Liver (tissue), 3 donors: ENCODE measurements at regions not wholly inside any gene's neighbourhood (a gene's known extent, or its start where the extent isn't known, plus 50 kb on each side); places are given as distances from the start of the nearest gene placed in this dataset.

ENCODE experiments used
- EGR1 ChIP-seq, 2 donors: IDR thresholded peaks; 2 replicates each; pipeline ENCODE4 v1.6.1; 2016 to 2018; ENCODE audit warnings: antibody characterized with exemption in 2 of 2, low read depth in 2 of 2
- FOXA1 ChIP-seq: IDR thresholded peaks from 2 replicates; pipeline ENCODE4 v1.6.1; 2016; ENCODE audit warnings: antibody characterized with exemption
- GABPA ChIP-seq, 2 donors: IDR thresholded peaks in 1 of 2; conservative IDR thresholded peaks in 1 of 2; 2 replicates each; pipeline ENCODE4 v1.6.1; 2016; ENCODE audit warnings: antibody characterized with exemption in 2 of 2, mild to moderate bottlenecking in 1 of 2, moderate library complexity in 1 of 2
- HNF4A ChIP-seq, 2 donors: conservative IDR thresholded peaks; 2 replicates each; pipeline ENCODE4 v1.6.1; 2016; ENCODE audit warnings: antibody characterized with exemption in 2 of 2, mild to moderate bottlenecking in 2 of 2
- HNF4G ChIP-seq: IDR thresholded peaks from 2 replicates; pipeline ENCODE4 v1.6.1; 2016; ENCODE audit warnings: antibody characterized with exemption
- JUND ChIP-seq, 2 donors: IDR thresholded peaks; 2 replicates each; pipeline ENCODE4 v1.6.1; 2016; ENCODE audit warnings: antibody characterized with exemption in 2 of 2
- MAX ChIP-seq: IDR thresholded peaks from 2 replicates; pipeline ENCODE4 v1.6.1; 2016; ENCODE audit warnings: antibody characterized with exemption
- RAD21 ChIP-seq, 2 donors: IDR thresholded peaks; 2 replicates each; pipeline ENCODE4 v1.6.1; 2016; ENCODE audit warnings: antibody characterized with exemption in 2 of 2, mild to moderate bottlenecking in 2 of 2
- RXRA ChIP-seq, 2 donors: IDR thresholded peaks; 2 replicates each; pipeline ENCODE4 v1.6.1; 2017 to 2018; ENCODE audit warnings: antibody characterized with exemption in 2 of 2, mild to moderate bottlenecking in 1 of 2
- TAF1 ChIP-seq: conservative IDR thresholded peaks from 2 replicates; pipeline ENCODE4 v1.6.1; 2016; ENCODE audit warnings: antibody characterized with exemption, mild to moderate bottlenecking
- YY1 ChIP-seq: IDR thresholded peaks from 2 replicates; pipeline ENCODE4 v1.6.1; 2016; ENCODE audit warnings: antibody characterized with exemption, mild to moderate bottlenecking
- TF ChIP-seq, protein P1 (sequence below): fragments of 150-350 bp; IDR thresholded peaks from 2 replicates; pipeline ENCODE4 v1.5.1; 2017; ENCODE audit warnings: improper control_type of control experiment, low read depth, low read length; ENCODE audit not compliant: missing input control
- TF ChIP-seq, protein P2 (sequence below): IDR thresholded peaks from 2 replicates; pipeline ENCODE4 v1.6.1; 2016; ENCODE audit warnings: antibody characterized with exemption, mild to moderate bottlenecking
- TF ChIP-seq, protein P3 (sequence below): IDR thresholded peaks from 2 replicates; pipeline ENCODE4 v1.6.1; 2016; ENCODE audit warnings: antibody characterized with exemption
- donor health status: healthy.
- donor health status: healthy.

DNA sequence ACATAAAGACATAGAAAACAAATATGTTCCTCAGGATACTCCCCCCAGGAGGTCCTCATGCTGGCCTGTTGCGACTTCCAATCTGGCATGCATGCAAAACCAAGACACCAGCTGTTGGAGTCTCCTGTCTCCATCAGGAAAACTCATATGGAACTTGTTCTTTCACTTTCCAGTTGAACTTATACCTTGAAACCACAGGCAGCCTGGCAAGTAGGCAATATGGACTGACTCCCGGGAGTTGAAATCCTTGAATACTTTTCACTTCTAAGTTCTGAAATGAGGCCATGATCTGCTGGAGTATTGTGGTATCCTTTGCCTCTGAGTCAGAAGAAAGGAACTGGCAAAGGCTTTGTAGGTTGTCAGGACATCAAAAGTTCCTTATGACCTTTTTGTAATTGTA lies 444.2 kb downstream of the IDS start:
- no peak for TF ChIP-seq JUND (IDR thresholded peaks at IDR 0.05)
- TF ChIP-seq, protein P1, sequence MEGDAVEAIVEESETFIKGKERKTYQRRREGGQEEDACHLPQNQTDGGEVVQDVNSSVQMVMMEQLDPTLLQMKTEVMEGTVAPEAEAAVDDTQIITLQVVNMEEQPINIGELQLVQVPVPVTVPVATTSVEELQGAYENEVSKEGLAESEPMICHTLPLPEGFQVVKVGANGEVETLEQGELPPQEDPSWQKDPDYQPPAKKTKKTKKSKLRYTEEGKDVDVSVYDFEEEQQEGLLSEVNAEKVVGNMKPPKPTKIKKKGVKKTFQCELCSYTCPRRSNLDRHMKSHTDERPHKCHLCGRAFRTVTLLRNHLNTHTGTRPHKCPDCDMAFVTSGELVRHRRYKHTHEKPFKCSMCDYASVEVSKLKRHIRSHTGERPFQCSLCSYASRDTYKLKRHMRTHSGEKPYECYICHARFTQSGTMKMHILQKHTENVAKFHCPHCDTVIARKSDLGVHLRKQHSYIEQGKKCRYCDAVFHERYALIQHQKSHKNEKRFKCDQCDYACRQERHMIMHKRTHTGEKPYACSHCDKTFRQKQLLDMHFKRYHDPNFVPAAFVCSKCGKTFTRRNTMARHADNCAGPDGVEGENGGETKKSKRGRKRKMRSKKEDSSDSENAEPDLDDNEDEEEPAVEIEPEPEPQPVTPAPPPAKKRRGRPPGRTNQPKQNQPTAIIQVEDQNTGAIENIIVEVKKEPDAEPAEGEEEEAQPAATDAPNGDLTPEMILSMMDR, result no peak
- no peak for TF ChIP-seq GABPA (IDR thresholded peaks at IDR 0.05 in 1 of 2, conservative IDR thresholded peaks at IDR 0.05 in 1 of 2)
- TF ChIP-seq, protein P2, sequence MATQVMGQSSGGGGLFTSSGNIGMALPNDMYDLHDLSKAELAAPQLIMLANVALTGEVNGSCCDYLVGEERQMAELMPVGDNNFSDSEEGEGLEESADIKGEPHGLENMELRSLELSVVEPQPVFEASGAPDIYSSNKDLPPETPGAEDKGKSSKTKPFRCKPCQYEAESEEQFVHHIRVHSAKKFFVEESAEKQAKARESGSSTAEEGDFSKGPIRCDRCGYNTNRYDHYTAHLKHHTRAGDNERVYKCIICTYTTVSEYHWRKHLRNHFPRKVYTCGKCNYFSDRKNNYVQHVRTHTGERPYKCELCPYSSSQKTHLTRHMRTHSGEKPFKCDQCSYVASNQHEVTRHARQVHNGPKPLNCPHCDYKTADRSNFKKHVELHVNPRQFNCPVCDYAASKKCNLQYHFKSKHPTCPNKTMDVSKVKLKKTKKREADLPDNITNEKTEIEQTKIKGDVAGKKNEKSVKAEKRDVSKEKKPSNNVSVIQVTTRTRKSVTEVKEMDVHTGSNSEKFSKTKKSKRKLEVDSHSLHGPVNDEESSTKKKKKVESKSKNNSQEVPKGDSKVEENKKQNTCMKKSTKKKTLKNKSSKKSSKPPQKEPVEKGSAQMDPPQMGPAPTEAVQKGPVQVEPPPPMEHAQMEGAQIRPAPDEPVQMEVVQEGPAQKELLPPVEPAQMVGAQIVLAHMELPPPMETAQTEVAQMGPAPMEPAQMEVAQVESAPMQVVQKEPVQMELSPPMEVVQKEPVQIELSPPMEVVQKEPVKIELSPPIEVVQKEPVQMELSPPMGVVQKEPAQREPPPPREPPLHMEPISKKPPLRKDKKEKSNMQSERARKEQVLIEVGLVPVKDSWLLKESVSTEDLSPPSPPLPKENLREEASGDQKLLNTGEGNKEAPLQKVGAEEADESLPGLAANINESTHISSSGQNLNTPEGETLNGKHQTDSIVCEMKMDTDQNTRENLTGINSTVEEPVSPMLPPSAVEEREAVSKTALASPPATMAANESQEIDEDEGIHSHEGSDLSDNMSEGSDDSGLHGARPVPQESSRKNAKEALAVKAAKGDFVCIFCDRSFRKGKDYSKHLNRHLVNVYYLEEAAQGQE, result no peak
- no peak for TF ChIP-seq TAF1
- TF ChIP-seq RAD21 (IDR thresholded peaks at IDR 0.05), result no peak
- TF ChIP-seq, protein P3, sequence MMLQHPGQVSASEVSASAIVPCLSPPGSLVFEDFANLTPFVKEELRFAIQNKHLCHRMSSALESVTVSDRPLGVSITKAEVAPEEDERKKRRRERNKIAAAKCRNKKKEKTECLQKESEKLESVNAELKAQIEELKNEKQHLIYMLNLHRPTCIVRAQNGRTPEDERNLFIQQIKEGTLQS, result no peak
- no peak for TF ChIP-seq HNF4A (conservative IDR thresholded peaks at IDR 0.05)
- TF ChIP-seq MAX, result no peak
- no peak for TF ChIP-seq EGR1 (IDR thresholded peaks at IDR 0.05; ENCODE audit: low read depth in 2 of 2)
- no peak for TF ChIP-seq FOXA1
- TF ChIP-seq RXRA (IDR thresholded peaks at IDR 0.05), result no peak
- no peak for TF ChIP-seq YY1
- no peak for TF ChIP-seq HNF4G
